ENCODE measurements at regions not wholly inside any gene's neighbourhood (a gene's known extent, or its start where the extent isn't known, plus 50 kb on each side); places are given as distances from the start of the nearest gene placed in this dataset.
"Not testable (repeated sequence)": the region's sequence is repeated elsewhere in the genome, so short reads cannot be mapped to it uniquely, and the experiment has no call there.

- DNase-seq: not testable (repeated sequence)
Measured at GRCh38 chr6:102808944-102809505, 1415.5 kb downstream of the GRIK2 start.

- DNase-seq: no peak
Measured at GRCh38 chr6:102799051-102799450, 1405.5 kb downstream of the GRIK2 start.

GRCh38 chr6:102798636-102799035 is 1405.1 kb downstream of the GRIK2 start:
- DNase-seq: no peak

- no peak for DNase-seq
Measured at GRCh38 chr6:102793752-102794151, 1400.2 kb downstream of the GRIK2 start.

- DNase-seq: no peak
Measured at GRCh38 chr6:102774326-102774725, 1380.8 kb downstream of the GRIK2 start.

GRCh38 chr6:102773636-102774035 is 1380.1 kb downstream of the GRIK2 start:
- no peak for DNase-seq

- no peak for DNase-seq
Measured at GRCh38 chr6:102766963-102767362, 1373.5 kb downstream of the GRIK2 start.

- no peak for DNase-seq
Measured at GRCh38 chr6:102764317-102764716, 1370.8 kb downstream of the GRIK2 start.

- DNase-seq: no peak
Measured at GRCh38 chr6:102763891-102764290, 1370.4 kb downstream of the GRIK2 start.

GRCh38 chr6:102761872-102762271 is 1368.4 kb downstream of the GRIK2 start:
- no peak for DNase-seq

- no peak for DNase-seq
Measured at GRCh38 chr6:102759415-102759814, 1365.9 kb downstream of the GRIK2 start.

- DNase-seq: not testable (repeated sequence)
Measured at GRCh38 chr6:102758536-102758935, 1365.0 kb downstream of the GRIK2 start.

- DNase-seq: no peak
Measured at GRCh38 chr6:102749210-102749971, 1355.9 kb downstream of the GRIK2 start.

GRCh38 chr6:102746941-102747340 is 1353.4 kb downstream of the GRIK2 start:
- no peak for DNase-seq

GRCh38 chr6:102742754-102743356 is 1349.3 kb downstream of the GRIK2 start:
- DNase-seq: no peak

GRCh38 chr6:102742028-102742427 is 1348.5 kb downstream of the GRIK2 start:
- DNase-seq: no peak

GRCh38 chr6:102736941-102737368 is 1343.4 kb downstream of the GRIK2 start:
- no peak for DNase-seq

- DNase-seq: no peak
Measured at GRCh38 chr6:102732898-102733297, 1339.4 kb downstream of the GRIK2 start.

- not testable (repeated sequence) for DNase-seq
Measured at GRCh38 chr6:102722086-102722485, 1328.6 kb downstream of the GRIK2 start.

GRCh38 chr6:102717737-102718456 is 1324.4 kb downstream of the GRIK2 start:
- DNase-seq: no peak

GRCh38 chr6:102717252-102717651 is 1323.7 kb downstream of the GRIK2 start:
- no peak for DNase-seq

GRCh38 chr6:102701019-102701418 is 1307.5 kb downstream of the GRIK2 start:
- no peak for DNase-seq

- DNase-seq: no peak
Measured at GRCh38 chr6:102686461-102686860, 1293.0 kb downstream of the GRIK2 start.

- no peak for DNase-seq
Measured at GRCh38 chr6:102680413-102680812, 1286.9 kb downstream of the GRIK2 start.

All from stimulated activated CD4-positive, alpha-beta T cell treated with anti-CD3 and anti-CD28 coated beads, Interleukin-4, amount 100 ng/mL, for 24 hours (primary cell).